ENCODE measurements at regions not wholly inside any gene's neighbourhood (a gene's known extent, or its start where the extent isn't known, plus 50 kb on each side); places are given as distances from the start of the nearest gene placed in this dataset.

GRCh38 chr2:61675204-61675603 lies 137.0 kb upstream of the XPO1 start:
- no peak for TF ChIP-seq CTCF (conservative IDR thresholded peaks at IDR 0.05; ENCODE audit: low read length)
- no peak for TF ChIP-seq EZH2phosphoT487 (IDR thresholded peaks at IDR 0.05; ENCODE audit: borderline replicate concordance, low read depth, low read length)
- no peak for DNase-seq (ENCODE audit: low spot score)
- intact Hi-C loops (cut with micrococcal nuclease; ENCODE audit: unreplicated experiment) = no loop called here
- no TSS peak for BruUV-seq (replicated peaks)
- H3K4me2 ChIP-seq (ENCODE audit: low read length) = no peak overlapping the region
- no peaks in the 10 kb centered on the region for H3K79me2 ChIP-seq (ENCODE audit: insufficient read depth, low read depth, low read length)
- H3K36me3 ChIP-seq (ENCODE audit: insufficient read depth, low read length) = no peaks in the 10 kb centered on the region
- no peak overlapping the region for H3K27ac ChIP-seq (ENCODE audit: low read depth, low read length, poor library complexity, severe bottlenecking)
- no peak overlapping the region for H3K4me3 ChIP-seq (ENCODE audit: low read depth, low read length, poor library complexity, severe bottlenecking)
- ChIA-PET POLR2A (interaction anchor here (0.7 to 1.0 kb wide), 2 partner anchors 9 to 325 kb away, joined by 3 to 5 read pairs; no protein-coding TSS in a partner anchor), CTCF (ENCODE audit: unreplicated experiment) (no interaction called here)
- peaks cover 7% of the 10 kb centered on the region for H3K4me1 ChIP-seq (ENCODE audit: insufficient read depth, low read length, poor library complexity, severe bottlenecking)
- no peaks in the 10 kb centered on the region for H4K20me1 ChIP-seq (ENCODE audit: insufficient read depth, low read length)
- H3K9me3 ChIP-seq (ENCODE audit: low read length) = peaks cover 18% of the 10 kb centered on the region
- H3K9me2 ChIP-seq (ENCODE audit: insufficient read depth, low read length) = no peaks in the 10 kb centered on the region
- no peak overlapping the region for H2AFZ ChIP-seq (ENCODE audit: low read length)

GRCh38 chr2:61671561-61672315 lies 133.6 kb upstream of the XPO1 start:
- Histone ChIP-seq H3K36me3 (ENCODE audit: insufficient read depth, low read length) (no peaks in the 10 kb centered on the region), H4K20me1 (ENCODE audit: insufficient read depth, low read length) (no peaks in the 10 kb centered on the region), H3K9me2 (ENCODE audit: insufficient read depth, low read length) (no peaks in the 10 kb centered on the region), H3K27ac (ENCODE audit: low read depth, low read length, poor library complexity, severe bottlenecking) (no peak overlapping the region), H2AFZ (ENCODE audit: low read length) (peak overlapping the region; percentile 69), H3K4me3 (ENCODE audit: low read depth, low read length, poor library complexity, severe bottlenecking) (no peak overlapping the region), H3K9me3 (ENCODE audit: low read length) (peaks cover 18% of the 10 kb centered on the region), H3K4me2 (ENCODE audit: low read length) (peak overlapping the region; percentile 18; the same call in 1 of the 2 replicates), H3K4me1 (ENCODE audit: insufficient read depth, low read length, poor library complexity, severe bottlenecking) (peaks cover 7% of the 10 kb centered on the region), H3K79me2 (ENCODE audit: insufficient read depth, low read depth, low read length) (no peaks in the 10 kb centered on the region)
- POLR2A ChIA-PET = interaction anchor here (0.5 to 1.0 kb wide), 3 partner anchors 134 to 508 kb away, joined by 3 to 5 read pairs (median 3); partner anchors contain the start of gene XPO1
- intact Hi-C loops (cut with micrococcal nuclease; ENCODE audit: unreplicated experiment) = no loop called here
- TF ChIP-seq EZH2phosphoT487 (IDR thresholded peaks at IDR 0.05; ENCODE audit: borderline replicate concordance, low read depth, low read length) (no peak), CTCF (conservative IDR thresholded peaks at IDR 0.05; ENCODE audit: low read length) (no peak)
- CTCF ChIA-PET (ENCODE audit: unreplicated experiment) = no interaction called here
- no peak for DNase-seq (ENCODE audit: low spot score)
- no TSS peak for BruUV-seq (replicated peaks)
